H54 (cell line): ENCODE measurements at regions not wholly inside any gene's neighbourhood (a gene's known extent, or its start where the extent isn't known, plus 50 kb on each side); places are given as distances from the start of the nearest gene placed in this dataset.

Source experiments
- DNase-seq: peaks from one replicate; pipeline ENCODE4 v3.0.0; 2011; ENCODE audit warnings: low spot score, mixed read lengths; ENCODE audit not compliant: insufficient read length
- FAIRE-seq: peaks from 3 replicates; lab custom pipeline; 2011; peaks lifted over from hg19 to GRCh38; lab: Jason Lieb, UNC
- POLR2A ChIP-seq: IDR thresholded peaks from 2 replicates; pipeline ENCODE4 v1.6.1; 2011; ENCODE audit warnings: low read depth, mild to moderate bottlenecking, low read length

- DNase-seq (no peak), FAIRE-seq (no peak)
- TF ChIP-seq POLR2A: no peak
Measured at GRCh38 chr20:48476854-48477253, 350.9 kb downstream of the PREX1 start.

GRCh38 chr20:48474022-48474421 lies 353.8 kb downstream of the PREX1 start:
- TF ChIP-seq POLR2A: no peak
- FAIRE-seq (no peak), DNase-seq (no peak)

- DNase-seq (no peak), FAIRE-seq (no peak)
- no peak for TF ChIP-seq POLR2A
Measured at GRCh38 chr20:48471759-48472408, 355.9 kb downstream of the PREX1 start.

- FAIRE-seq (no peak), DNase-seq (no peak)
- no peak for TF ChIP-seq POLR2A
Measured at GRCh38 chr20:48471176-48471575, 356.6 kb downstream of the PREX1 start.

- FAIRE-seq: no peak
- no peak for TF ChIP-seq POLR2A
Measured at GRCh38 chr20:48470141-48470540, 357.7 kb downstream of the PREX1 start.

GRCh38 chr20:48469026-48469425 lies 358.8 kb downstream of the PREX1 start:
- no peak for FAIRE-seq

More at GRCh38 chr20:48470141-48470540, 357.7 kb downstream of the PREX1 start:
- DNase-seq: no peak

GRCh38 chr20:48468571-48468970 lies 359.2 kb downstream of the PREX1 start:
- FAIRE-seq (no peak), DNase-seq (no peak)
- no peak for TF ChIP-seq POLR2A

More at GRCh38 chr20:48469026-48469425, 358.8 kb downstream of the PREX1 start:
- DNase-seq: no peak
- TF ChIP-seq POLR2A: no peak

- DNase-seq: no peak
- no peak for FAIRE-seq
Measured at GRCh38 chr20:48467622-48468021, 360.2 kb downstream of the PREX1 start.

GRCh38 chr20:48465271-48465670 lies 362.5 kb downstream of the PREX1 start:
- no peak for DNase-seq
- FAIRE-seq: no peak
- TF ChIP-seq POLR2A: no peak

More at GRCh38 chr20:48467622-48468021, 360.2 kb downstream of the PREX1 start:
- TF ChIP-seq POLR2A: no peak

GRCh38 chr20:48463916-48464315 lies 363.9 kb downstream of the PREX1 start:
- FAIRE-seq: no peak
- TF ChIP-seq POLR2A: no peak
- no peak for DNase-seq

GRCh38 chr20:48463096-48463720 lies 364.6 kb downstream of the PREX1 start:
- FAIRE-seq (no peak), DNase-seq (no peak)
- no peak for TF ChIP-seq POLR2A

GRCh38 chr20:48461735-48462119 lies 366.1 kb downstream of the PREX1 start:
- no peak for DNase-seq
- no peak for FAIRE-seq
- no peak for TF ChIP-seq POLR2A

- FAIRE-seq (no peak), DNase-seq (no peak)
- no peak for TF ChIP-seq POLR2A
Measured at GRCh38 chr20:48461091-48461734, 366.6 kb downstream of the PREX1 start.

- FAIRE-seq: no peak
Measured at GRCh38 chr20:48460681-48461080, 367.1 kb downstream of the PREX1 start.

GRCh38 chr20:48459722-48460395 lies 367.9 kb downstream of the PREX1 start:
- no peak for FAIRE-seq
- TF ChIP-seq POLR2A: no peak
- no peak for DNase-seq

More at GRCh38 chr20:48460681-48461080, 367.1 kb downstream of the PREX1 start:
- no peak for DNase-seq
- TF ChIP-seq POLR2A: no peak
